ENCODE measurements at regions not wholly inside any gene's neighbourhood (a gene's known extent, or its start where the extent isn't known, plus 50 kb on each side); places are given as distances from the start of the nearest gene placed in this dataset.

DNA sequence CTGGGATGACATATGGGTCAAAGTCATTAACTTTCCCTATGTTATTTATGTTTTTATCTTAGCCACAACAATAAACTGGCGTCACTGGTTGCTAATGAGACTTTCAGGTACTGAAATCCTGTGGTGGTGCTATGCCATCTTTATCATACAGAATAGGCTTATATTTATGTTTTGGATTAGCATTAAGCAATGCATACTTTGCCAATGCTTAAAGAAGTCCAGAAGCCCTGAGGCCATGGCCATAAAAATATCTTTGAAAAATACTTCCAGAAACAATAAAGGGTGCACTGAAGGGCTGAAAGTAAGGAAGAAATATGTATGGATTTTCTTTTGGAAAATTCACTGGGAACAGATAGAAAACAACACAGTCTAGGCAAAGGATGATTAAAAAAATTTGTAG lies 304.6 kb upstream of the SLC10A2 start:
- H3K27ac ChIP-seq (replicated peaks): no peak overlapping the region
- H3K9me3 ChIP-seq (replicated peaks): no peaks in the 10 kb centered on the region
- H3K36me3 ChIP-seq: no peaks in the 10 kb centered on the region
- intact Hi-C loops (cut with micrococcal nuclease): no loop called here
- H3K4me1 ChIP-seq: no peaks in the 10 kb centered on the region
- DNase-seq: no peak
- no peak for TF ChIP-seq CTCF (IDR thresholded peaks at IDR 0.05; ENCODE audit: borderline replicate concordance)
- H3K4me3 ChIP-seq: no peak overlapping the region
- H3K27me3 ChIP-seq (ENCODE audit: low read depth): no peaks in the 10 kb centered on the region

DNA sequence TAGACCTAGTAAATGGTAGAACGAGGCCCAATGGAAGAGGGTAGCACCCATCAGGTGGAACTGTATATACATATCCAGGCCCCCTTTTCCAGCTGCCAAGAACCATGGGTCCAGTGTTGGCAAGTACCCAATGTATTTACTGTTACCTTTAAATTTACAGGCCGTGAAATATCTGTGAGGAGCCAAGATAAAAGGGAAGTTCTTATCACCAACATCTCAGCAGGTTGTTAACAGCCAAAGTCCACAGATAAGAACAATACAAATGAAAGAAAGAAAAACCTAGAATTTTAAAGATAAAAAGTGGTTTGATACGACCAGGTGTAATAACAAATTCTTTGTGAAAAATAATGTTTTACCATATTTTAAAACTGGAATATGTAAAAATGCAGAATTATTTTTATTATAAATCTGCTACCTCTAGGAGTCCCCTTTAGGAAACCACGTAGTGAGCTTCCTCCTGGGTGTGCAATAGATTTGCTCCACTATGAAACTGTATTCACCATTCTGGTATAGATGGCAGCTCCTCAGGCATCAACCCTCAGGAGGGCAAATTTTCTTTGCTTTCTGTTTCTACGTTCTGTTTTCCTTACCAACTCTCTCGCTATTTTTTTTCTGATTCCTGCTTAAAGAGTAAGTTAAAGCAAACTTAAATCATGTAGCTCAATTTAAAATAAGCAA lies 292.2 kb upstream of the SLC10A2 start:
- H3K27me3 ChIP-seq (ENCODE audit: low read depth): no peaks in the 10 kb centered on the region
- H3K9me3 ChIP-seq (replicated peaks): peaks cover 8% of the 10 kb centered on the region
- H3K27ac ChIP-seq (replicated peaks): no peak overlapping the region
- no peak overlapping the region for H3K4me3 ChIP-seq
- no peaks in the 10 kb centered on the region for H3K36me3 ChIP-seq
- intact Hi-C loops (cut with micrococcal nuclease): no loop called here
- H3K4me1 ChIP-seq: no peaks in the 10 kb centered on the region
- DNase-seq: no peak
- no peak for TF ChIP-seq CTCF (IDR thresholded peaks at IDR 0.05; ENCODE audit: borderline replicate concordance)

DNA sequence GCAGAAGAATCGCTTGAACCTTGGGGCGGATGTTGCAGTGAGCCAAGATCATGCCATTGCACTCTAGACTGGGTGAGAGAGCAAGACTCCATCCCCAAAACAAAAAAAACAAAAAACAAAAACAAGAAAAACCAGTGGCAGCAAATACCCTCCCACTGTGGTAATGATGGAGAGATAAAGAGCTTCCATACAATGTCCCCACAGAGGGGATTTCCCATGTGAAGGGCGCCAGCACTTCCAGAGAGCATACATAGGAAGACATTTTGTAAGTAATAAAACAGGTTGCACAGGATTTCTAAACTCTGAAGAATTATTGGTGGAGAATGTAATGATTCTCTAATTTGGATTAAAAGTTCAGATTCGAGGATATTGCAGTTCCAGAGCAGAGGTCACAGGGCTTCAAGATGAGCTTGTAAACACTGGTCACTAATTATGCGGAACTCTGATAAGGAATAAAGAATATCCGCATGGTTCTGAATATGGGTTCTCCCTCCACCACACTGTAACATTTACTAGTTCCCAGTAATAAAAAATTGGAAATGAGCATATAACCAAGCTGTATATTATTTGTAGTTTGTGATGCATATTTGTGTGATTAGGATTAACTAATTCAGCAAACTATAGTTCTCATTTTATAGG lies 290.1 kb upstream of the SLC10A2 start:
- TF ChIP-seq CTCF (IDR thresholded peaks at IDR 0.05; ENCODE audit: borderline replicate concordance): no peak
- Histone ChIP-seq H3K36me3 (no peaks in the 10 kb centered on the region), H3K4me1 (peaks cover 5% of the 10 kb centered on the region), H3K4me3 (no peak overlapping the region), H3K9me3 (replicated peaks) (peaks cover under 1% of the 10 kb centered on the region), H3K27ac (replicated peaks) (no peak overlapping the region), H3K27me3 (ENCODE audit: low read depth) (no peaks in the 10 kb centered on the region)
- DNase-seq: no peak
- intact Hi-C loops (cut with micrococcal nuclease): no loop called here

DNA sequence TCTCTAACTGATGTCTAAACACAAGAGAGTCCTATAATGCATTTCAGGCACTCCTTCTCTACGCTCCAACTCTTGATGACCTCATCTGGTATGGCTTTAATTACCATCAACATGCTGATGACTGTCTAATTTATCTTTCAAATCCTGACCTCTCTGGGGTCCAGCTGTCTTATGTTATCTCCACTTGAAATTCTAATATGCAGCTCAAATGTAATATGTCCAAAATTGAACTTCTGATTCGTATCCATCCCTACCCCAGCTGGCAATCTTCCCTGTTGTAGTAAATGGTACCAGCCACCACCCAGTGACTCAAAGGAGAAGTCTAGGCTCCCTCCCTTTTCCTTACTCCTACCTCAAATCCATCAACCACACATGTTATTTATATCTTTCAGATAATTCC lies 288.0 kb upstream of the SLC10A2 start:
- intact Hi-C loops (cut with micrococcal nuclease): no loop called here

More for the DNA sequence above, 288.0 kb upstream of the SLC10A2 start:
- Histone ChIP-seq H3K27me3 (ENCODE audit: low read depth) (no peaks in the 10 kb centered on the region), H3K4me1 (peaks cover 27% of the 10 kb centered on the region), H3K9me3 (replicated peaks) (no peaks in the 10 kb centered on the region), H3K27ac (replicated peaks) (no peak overlapping the region), H3K36me3 (no peaks in the 10 kb centered on the region), H3K4me3 (no peak overlapping the region)
- TF ChIP-seq CTCF (IDR thresholded peaks at IDR 0.05; ENCODE audit: borderline replicate concordance): no peak
- no peak for DNase-seq
